ENCODE measurements at regions not wholly inside any gene's neighbourhood (a gene's known extent, or its start where the extent isn't known, plus 50 kb on each side); places are given as distances from the start of the nearest gene placed in this dataset.

GRCh38 chr5:3278643-3279042, 317.0 kb upstream of the IRX1 start:
- TF ChIP-seq CTCF (IDR thresholded peaks at IDR 0.05 in 4 of 5, conservative IDR thresholded peaks at IDR 0.05 in 1 of 5) (no peak), POLR2A (IDR thresholded peaks at IDR 0.05) (no peak)
